Ishikawa (cell line): ENCODE measurements at regions not wholly inside any gene's neighbourhood (a gene's known extent, or its start where the extent isn't known, plus 50 kb on each side); places are given as distances from the start of the nearest gene placed in this dataset.

Experiments used
- CEBPB ChIP-seq: IDR thresholded peaks from 2 replicates; pipeline ENCODE4 v1.6.1; 2012
- EGR1 ChIP-seq: IDR thresholded peaks from 2 replicates; pipeline ENCODE4 v1.6.1; 2012
- RAD21 ChIP-seq: IDR thresholded peaks from 2 replicates; pipeline ENCODE4 v1.6.1; 2012; ENCODE audit warnings: low read depth
- TAF1 ChIP-seq: IDR thresholded peaks from 2 replicates; pipeline ENCODE4 v1.6.1; 2012; ENCODE audit warnings: low read depth, mild to moderate bottlenecking
- YY1 ChIP-seq: IDR thresholded peaks from 2 replicates; pipeline ENCODE4 v1.6.1; 2012; ENCODE audit warnings: low read depth
- TF ChIP-seq, protein P1 (sequence below): IDR thresholded peaks from 2 replicates; pipeline ENCODE4 v1.6.1; 2012
- TF ChIP-seq, protein P2 (sequence below): IDR thresholded peaks from 2 replicates; pipeline ENCODE4 v1.6.1; 2012
- TF ChIP-seq, protein P3 (sequence below): IDR thresholded peaks from 2 replicates; pipeline ENCODE4 v1.6.1; 2012; ENCODE audit warnings: low read depth, mild to moderate bottlenecking

DNA sequence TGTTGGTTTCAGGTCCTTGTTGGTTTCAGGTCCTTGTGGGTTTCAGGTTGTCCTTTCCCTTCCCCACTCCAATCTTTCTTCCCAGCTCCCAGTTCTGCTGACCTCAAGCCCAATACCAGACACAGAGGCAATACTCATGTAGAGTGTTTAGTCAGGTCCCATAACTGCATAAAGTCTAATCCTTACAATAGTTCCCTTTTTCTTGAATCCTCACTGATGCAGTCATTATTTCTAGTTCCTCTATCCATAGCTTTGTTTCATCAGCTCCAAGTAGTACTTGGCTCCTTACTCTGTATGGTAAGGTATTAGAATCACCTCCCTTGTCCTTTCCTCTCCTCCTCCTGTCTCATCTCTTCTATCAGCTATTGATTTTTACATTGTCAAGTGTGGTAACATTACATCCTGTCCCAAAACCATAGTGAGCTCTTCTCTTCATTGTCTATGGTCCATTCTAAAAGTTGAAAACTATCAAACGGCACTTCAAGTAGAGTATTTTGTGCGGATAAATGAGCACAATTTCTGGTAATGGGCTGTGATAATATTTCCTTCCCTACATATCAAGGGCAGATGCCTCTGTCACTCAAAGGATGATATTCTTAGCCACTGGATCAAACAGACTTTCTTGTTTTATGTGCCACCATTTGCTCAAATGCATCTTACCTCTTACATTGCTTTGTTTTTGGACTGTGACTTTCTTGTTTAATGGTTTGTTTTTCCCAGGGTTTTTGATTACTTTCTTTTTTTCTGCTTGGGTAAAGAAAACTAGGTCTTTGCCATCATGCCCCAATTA lies 57.2 kb upstream of the JDP2 start:
- TF ChIP-seq YY1 (no peak), RAD21 (no peak), EGR1 (no peak), CEBPB (no peak), TAF1 (no peak)
- TF ChIP-seq, protein P1, sequence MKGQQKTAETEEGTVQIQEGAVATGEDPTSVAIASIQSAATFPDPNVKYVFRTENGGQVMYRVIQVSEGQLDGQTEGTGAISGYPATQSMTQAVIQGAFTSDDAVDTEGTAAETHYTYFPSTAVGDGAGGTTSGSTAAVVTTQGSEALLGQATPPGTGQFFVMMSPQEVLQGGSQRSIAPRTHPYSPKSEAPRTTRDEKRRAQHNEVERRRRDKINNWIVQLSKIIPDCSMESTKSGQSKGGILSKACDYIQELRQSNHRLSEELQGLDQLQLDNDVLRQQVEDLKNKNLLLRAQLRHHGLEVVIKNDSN: no peak
- TF ChIP-seq, protein P2, sequence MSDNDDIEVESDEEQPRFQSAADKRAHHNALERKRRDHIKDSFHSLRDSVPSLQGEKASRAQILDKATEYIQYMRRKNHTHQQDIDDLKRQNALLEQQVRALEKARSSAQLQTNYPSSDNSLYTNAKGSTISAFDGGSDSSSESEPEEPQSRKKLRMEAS: no peak
- TF ChIP-seq, protein P3, sequence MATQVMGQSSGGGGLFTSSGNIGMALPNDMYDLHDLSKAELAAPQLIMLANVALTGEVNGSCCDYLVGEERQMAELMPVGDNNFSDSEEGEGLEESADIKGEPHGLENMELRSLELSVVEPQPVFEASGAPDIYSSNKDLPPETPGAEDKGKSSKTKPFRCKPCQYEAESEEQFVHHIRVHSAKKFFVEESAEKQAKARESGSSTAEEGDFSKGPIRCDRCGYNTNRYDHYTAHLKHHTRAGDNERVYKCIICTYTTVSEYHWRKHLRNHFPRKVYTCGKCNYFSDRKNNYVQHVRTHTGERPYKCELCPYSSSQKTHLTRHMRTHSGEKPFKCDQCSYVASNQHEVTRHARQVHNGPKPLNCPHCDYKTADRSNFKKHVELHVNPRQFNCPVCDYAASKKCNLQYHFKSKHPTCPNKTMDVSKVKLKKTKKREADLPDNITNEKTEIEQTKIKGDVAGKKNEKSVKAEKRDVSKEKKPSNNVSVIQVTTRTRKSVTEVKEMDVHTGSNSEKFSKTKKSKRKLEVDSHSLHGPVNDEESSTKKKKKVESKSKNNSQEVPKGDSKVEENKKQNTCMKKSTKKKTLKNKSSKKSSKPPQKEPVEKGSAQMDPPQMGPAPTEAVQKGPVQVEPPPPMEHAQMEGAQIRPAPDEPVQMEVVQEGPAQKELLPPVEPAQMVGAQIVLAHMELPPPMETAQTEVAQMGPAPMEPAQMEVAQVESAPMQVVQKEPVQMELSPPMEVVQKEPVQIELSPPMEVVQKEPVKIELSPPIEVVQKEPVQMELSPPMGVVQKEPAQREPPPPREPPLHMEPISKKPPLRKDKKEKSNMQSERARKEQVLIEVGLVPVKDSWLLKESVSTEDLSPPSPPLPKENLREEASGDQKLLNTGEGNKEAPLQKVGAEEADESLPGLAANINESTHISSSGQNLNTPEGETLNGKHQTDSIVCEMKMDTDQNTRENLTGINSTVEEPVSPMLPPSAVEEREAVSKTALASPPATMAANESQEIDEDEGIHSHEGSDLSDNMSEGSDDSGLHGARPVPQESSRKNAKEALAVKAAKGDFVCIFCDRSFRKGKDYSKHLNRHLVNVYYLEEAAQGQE: no peak
